ENCODE measurements at regions not wholly inside any gene's neighbourhood (a gene's known extent, or its start where the extent isn't known, plus 50 kb on each side); places are given as distances from the start of the nearest gene placed in this dataset.

GRCh38 chr21:28250946-28251345 lies 741.7 kb downstream of the LTN1 start:
- TF ChIP-seq, protein P1, sequence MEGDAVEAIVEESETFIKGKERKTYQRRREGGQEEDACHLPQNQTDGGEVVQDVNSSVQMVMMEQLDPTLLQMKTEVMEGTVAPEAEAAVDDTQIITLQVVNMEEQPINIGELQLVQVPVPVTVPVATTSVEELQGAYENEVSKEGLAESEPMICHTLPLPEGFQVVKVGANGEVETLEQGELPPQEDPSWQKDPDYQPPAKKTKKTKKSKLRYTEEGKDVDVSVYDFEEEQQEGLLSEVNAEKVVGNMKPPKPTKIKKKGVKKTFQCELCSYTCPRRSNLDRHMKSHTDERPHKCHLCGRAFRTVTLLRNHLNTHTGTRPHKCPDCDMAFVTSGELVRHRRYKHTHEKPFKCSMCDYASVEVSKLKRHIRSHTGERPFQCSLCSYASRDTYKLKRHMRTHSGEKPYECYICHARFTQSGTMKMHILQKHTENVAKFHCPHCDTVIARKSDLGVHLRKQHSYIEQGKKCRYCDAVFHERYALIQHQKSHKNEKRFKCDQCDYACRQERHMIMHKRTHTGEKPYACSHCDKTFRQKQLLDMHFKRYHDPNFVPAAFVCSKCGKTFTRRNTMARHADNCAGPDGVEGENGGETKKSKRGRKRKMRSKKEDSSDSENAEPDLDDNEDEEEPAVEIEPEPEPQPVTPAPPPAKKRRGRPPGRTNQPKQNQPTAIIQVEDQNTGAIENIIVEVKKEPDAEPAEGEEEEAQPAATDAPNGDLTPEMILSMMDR (IDR thresholded peaks at IDR 0.05): no peak
- TF ChIP-seq POLR2A (IDR thresholded peaks at IDR 0.05): no peak
